Stimulated activated naive B cell treated with anti-CD40 and anti-IgM and Interleukin-4, amounts not matched to agents 10 μg/mL and 1 μg/mL and 100 μg/mL, for 72 hours (primary cell): ENCODE measurements at regions not wholly inside any gene's neighbourhood (a gene's known extent, or its start where the extent isn't known, plus 50 kb on each side); places are given as distances from the start of the nearest gene placed in this dataset.
A peak's percentile ranks its signal among the peaks of the same experiment; 100 is the strongest.

Experiments used
- ATAC-seq, 2 donors: fragments of 150-1000 bp; cut with Tn5 transposase; replicated peaks; 2 replicates each; pipeline ENCODE4 v1.10.0; 2021; ENCODE audit warnings: moderate library complexity in 1 of 2
- DNase-seq: peaks from one replicate; pipeline ENCODE4 v3.0.0; 2021
- H3K27ac Mint-ChIP-seq: one replicate; pipeline ENCODE4 v1.8.0; 2022; ENCODE audit warnings: mild to moderate bottlenecking, mixed read lengths
- H3K27me3 Mint-ChIP-seq, 2 donors: one replicate each; pipeline ENCODE4 v1.8.0; 2022; ENCODE audit warnings: mixed read lengths in 2 of 2
- H3K36me3 Mint-ChIP-seq, 2 donors: one replicate each; pipeline ENCODE4 v1.8.0; 2022; ENCODE audit warnings: mixed read lengths in 2 of 2, mild to moderate bottlenecking in 1 of 2
- H3K4me1 Mint-ChIP-seq, 2 donors: one replicate each; pipeline ENCODE4 v1.8.0; 2022; ENCODE audit warnings: mixed read lengths in 2 of 2, mild to moderate bottlenecking in 1 of 2
- H3K4me3 Mint-ChIP-seq, 2 donors: one replicate each; pipeline ENCODE4 v1.8.0; 2022; ENCODE audit warnings: mild to moderate bottlenecking in 2 of 2, mixed read lengths in 2 of 2, moderate library complexity in 1 of 2
- H3K9me3 Mint-ChIP-seq, 2 donors: one replicate each; pipeline ENCODE4 v1.8.0; 2022; ENCODE audit warnings: mixed read lengths in 2 of 2, mild to moderate bottlenecking in 1 of 2

DNA sequence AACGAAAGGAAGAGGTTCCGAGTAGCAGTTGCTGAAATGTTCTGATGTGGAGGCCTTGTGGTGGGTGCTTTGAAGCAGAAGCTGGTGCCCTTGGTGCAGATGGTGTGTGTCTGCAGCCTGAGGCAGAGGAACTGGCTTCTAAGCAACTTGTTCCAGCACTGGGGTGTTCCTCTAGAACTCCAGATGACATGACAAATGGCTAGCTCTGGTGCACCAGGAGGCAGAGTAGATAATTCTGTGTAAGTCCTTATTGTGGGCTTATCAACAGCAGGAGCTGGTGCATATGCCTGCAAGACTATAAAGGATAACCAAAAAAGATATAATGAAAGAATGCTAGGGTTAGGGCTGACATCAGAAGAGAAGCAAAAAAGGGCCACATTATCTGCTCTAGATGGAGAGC, 76.5 kb downstream of the ARL5B start:
- H3K4me3 Mint-ChIP-seq: no peak overlapping the region
- H3K4me1 Mint-ChIP-seq: no peaks in the 10 kb centered on the region
- no peak for ATAC-seq
- no peaks in the 10 kb centered on the region for H3K9me3 Mint-ChIP-seq
- no peaks in the 10 kb centered on the region for H3K27me3 Mint-ChIP-seq
- no peak for DNase-seq
- H3K27ac Mint-ChIP-seq: peak overlapping the region; percentile 38
- H3K36me3 Mint-ChIP-seq: no peaks in the 10 kb centered on the region

DNA sequence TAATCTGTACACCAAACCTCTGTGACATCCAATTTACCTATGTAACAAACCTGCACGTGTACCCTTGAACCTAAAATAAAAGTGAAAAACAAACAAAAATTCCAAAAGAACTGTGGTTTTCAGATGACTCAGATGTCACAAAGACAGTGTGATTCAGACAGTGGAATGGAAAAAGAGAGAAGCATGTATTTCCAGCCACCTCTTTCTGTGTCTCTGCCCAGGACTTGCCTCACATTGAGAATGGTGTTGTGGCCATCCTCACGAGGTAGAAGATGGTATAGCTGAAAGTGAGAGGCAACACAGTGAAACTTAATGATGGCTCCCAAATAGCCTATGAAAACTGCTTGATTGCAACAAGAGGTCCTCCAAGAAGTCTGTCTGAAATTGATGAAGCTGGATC, 78.0 kb downstream of the ARL5B start:
- H3K27ac Mint-ChIP-seq: no peak overlapping the region
- no peaks in the 10 kb centered on the region for H3K4me1 Mint-ChIP-seq
- H3K4me3 Mint-ChIP-seq: no peak overlapping the region

DNA sequence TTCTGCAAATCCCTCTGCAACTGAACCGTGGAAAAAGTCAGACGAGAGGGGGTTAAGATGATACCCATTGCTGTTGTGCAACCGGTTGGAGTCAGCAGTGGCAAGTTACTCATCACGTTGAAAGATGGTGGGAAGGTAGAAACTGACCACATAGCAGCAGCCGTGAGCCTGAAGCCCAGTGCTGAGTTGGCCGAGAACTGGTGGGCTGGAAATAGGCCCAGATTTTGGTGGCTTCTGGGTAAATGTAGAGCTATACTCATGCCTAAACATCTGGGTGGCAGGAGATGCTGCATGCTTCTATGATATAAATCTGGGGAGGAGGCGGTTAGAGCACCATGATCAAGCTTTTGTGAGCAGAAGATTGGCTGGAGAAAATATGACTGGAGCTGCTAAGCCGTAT, 78.6 kb downstream of the ARL5B start:
- no peak overlapping the region for H3K27ac Mint-ChIP-seq
- no peaks in the 10 kb centered on the region for H3K4me1 Mint-ChIP-seq
- H3K4me3 Mint-ChIP-seq: no peak overlapping the region
- no peak for DNase-seq
- peaks cover 6 to 10% of the 10 kb centered on the region in 2 donors for H3K9me3 Mint-ChIP-seq
- H3K36me3 Mint-ChIP-seq: no peaks in the 10 kb centered on the region
- no peak for ATAC-seq
- no peaks in the 10 kb centered on the region for H3K27me3 Mint-ChIP-seq

More for the DNA sequence above, 78.0 kb downstream of the ARL5B start:
- Mint-ChIP-seq H3K9me3 (peaks cover 6 to 10% of the 10 kb centered on the region in 2 donors), H3K36me3 (no peaks in the 10 kb centered on the region), H3K27me3 (no peaks in the 10 kb centered on the region)
- DNase-seq: no peak
- no peak for ATAC-seq

DNA sequence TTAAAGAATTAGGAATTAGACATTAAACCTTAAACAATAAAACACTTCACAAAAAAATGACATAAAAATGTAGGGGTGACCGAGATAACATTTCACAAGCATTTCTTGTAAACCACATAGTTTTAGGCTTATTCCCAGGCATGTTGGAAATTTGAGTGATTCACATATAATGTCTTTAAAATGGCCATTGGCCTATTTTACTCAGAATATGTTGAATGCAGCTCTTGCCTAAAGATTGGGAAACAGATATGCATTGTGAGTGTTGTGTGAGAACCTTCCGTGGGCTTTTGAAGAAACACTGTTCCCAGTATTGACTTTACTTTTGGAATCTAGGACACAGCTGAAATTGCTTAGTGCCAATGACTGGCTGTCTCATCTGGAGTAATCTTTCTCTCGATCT, 79.6 kb downstream of the ARL5B start:
- no peaks in the 10 kb centered on the region for H3K27me3 Mint-ChIP-seq
- H3K36me3 Mint-ChIP-seq: no peaks in the 10 kb centered on the region
- no peak overlapping the region for H3K4me3 Mint-ChIP-seq
- ATAC-seq (no peak), DNase-seq (no peak)
- H3K4me1 Mint-ChIP-seq: no peaks in the 10 kb centered on the region
- no peak overlapping the region for H3K27ac Mint-ChIP-seq
- H3K9me3 Mint-ChIP-seq: peaks cover 6 to 10% of the 10 kb centered on the region in 2 donors

DNA sequence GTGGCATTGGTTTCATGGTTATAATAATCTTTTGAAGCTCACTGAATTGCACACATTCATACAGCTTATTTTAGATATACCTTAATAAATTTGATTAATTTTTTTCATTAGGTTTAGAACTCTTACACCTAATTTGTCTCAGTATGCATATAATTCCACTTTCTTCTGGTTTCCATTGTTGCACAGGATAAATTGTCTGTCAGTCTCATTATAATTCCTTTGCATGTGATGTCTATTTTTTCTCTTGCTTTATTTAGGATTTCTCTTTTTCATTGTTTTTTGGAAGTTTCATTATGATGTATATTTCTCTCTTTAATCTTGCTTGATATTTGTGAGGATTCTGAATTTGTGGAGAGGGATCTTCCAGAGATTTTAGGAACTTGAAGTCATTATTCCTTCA, 84.7 kb downstream of the ARL5B start:
- H3K4me3 Mint-ChIP-seq: no peak overlapping the region
- no peaks in the 10 kb centered on the region for H3K27me3 Mint-ChIP-seq
- H3K27ac Mint-ChIP-seq: no peak overlapping the region

DNA sequence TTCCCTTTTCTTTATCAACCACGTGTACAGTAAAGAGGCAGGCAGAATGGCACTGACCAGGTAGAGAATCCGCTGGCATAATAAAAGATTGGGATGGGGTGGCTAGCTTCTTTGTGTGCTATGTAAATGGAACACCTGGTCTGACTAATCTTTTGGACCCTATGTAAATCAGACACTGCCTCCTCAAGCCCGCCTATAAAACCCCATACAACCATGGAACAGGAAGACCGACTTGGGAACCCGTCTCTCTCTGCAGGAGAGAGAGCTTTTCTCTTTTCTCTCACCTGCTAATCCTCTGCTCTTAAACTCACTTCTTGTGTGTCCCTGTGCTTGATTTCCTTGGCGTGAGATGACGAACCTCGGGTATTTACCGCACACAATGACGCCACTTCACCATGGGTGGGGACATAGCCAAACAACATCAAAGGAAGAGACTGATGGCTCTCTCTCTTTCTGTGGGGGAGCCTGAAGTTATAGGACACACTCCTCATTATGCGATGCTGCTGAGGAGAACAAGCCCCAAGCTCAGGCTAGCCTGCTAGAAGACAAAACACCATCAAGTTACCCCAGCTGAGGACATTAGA, 94.2 kb downstream of the ARL5B start:
- no peak overlapping the region for H3K27ac Mint-ChIP-seq
- H3K4me1 Mint-ChIP-seq: no peaks in the 10 kb centered on the region

More for the DNA sequence above, 84.7 kb downstream of the ARL5B start:
- Mint-ChIP-seq H3K36me3 (no peaks in the 10 kb centered on the region), H3K9me3 (peaks cover 11 to 15% of the 10 kb centered on the region in 2 donors), H3K4me1 (no peaks in the 10 kb centered on the region)
- DNase-seq (no peak), ATAC-seq (no peak)

DNA sequence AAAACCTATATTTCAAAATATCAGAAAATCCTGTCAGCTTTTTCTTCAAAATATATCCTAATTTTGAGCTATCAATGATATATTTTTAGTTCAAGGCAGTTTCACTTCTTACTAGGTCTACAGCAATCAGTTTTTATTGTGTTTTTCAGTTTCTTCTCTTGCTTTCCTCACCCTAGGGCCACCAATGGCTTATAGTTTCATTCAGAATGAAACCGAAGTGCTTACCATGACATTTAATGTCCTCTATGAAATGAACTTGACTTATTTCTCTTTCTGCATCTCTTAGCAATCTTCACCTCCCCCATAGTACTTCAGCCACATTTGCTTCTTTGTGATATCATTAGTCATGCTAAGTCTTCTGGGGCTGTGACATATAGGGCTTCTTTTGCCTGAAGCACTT, 100.3 kb downstream of the ARL5B start:
- Mint-ChIP-seq H3K9me3 (peaks cover 2 to 6% of the 10 kb centered on the region in 2 donors), H3K4me3 (no peak overlapping the region), H3K27ac (no peak overlapping the region), H3K27me3 (no peaks in the 10 kb centered on the region), H3K4me1 (peaks cover 3 to 4% of the 10 kb centered on the region in 2 donors), H3K36me3 (no peaks in the 10 kb centered on the region)
- no peak for DNase-seq
- peak; percentile 12 to 45 for ATAC-seq

More for the DNA sequence above, 94.2 kb downstream of the ARL5B start:
- H3K4me3 Mint-ChIP-seq: no peak overlapping the region
- H3K36me3 Mint-ChIP-seq: no peaks in the 10 kb centered on the region
- DNase-seq (no peak), ATAC-seq (no peak)
- no peaks in the 10 kb centered on the region for H3K27me3 Mint-ChIP-seq
- no peaks in the 10 kb centered on the region for H3K9me3 Mint-ChIP-seq

DNA sequence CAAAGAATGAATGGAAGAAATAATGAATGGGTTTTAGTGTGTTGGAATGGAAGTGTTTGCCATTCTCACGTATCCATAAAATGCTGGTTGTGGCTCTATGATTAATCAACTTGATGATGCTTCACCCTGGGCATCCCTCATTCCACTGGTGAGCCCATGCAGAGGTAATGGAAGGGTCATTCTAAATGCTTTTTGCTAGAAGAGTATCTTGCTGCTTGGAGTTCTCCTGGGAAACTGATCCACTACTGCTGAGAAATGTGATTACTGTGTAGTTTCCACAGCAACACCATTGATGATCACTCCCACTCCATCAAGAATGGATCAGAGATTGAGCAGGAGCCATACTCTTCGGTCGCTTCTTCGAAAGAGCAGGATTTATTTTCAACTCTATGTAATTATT, 101.6 kb downstream of the ARL5B start:
- peaks cover 3 to 4% of the 10 kb centered on the region in 2 donors for H3K4me1 Mint-ChIP-seq
- H3K27me3 Mint-ChIP-seq: no peaks in the 10 kb centered on the region
- H3K9me3 Mint-ChIP-seq: peaks cover 2 to 6% of the 10 kb centered on the region in 2 donors
- ATAC-seq: no peak
- H3K36me3 Mint-ChIP-seq: no peaks in the 10 kb centered on the region
- no peak overlapping the region for H3K4me3 Mint-ChIP-seq
- no peak for DNase-seq
- no peak overlapping the region for H3K27ac Mint-ChIP-seq

DNA sequence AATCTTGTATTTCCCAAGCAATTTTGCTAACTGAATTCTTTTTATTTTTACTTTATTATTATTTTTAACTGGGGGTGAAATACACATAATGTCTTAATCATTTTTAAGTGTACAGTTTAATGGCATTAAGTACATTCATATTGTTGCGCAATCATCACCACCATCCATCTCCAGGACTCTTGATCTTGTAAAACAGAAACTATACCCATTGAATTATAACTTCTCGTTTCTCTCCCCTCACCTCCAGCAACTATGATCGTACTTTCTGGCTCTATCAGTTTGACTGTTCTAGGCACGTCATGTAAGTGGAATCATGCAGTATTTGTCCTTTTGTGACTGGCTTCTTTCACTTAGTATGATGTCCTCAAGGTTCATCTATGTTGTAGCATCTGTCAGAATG, 108.8 kb downstream of the ARL5B start:
- H3K36me3 Mint-ChIP-seq: no peaks in the 10 kb centered on the region
- DNase-seq: no peak
- no peak for ATAC-seq
- H3K27me3 Mint-ChIP-seq: peaks cover 0 to 5% of the 10 kb centered on the region in 2 donors
- H3K4me1 Mint-ChIP-seq: no peaks in the 10 kb centered on the region
- no peak overlapping the region for H3K27ac Mint-ChIP-seq
- H3K9me3 Mint-ChIP-seq: peaks cover 6% of the 10 kb centered on the region in 2 donors
- no peak overlapping the region for H3K4me3 Mint-ChIP-seq

DNA sequence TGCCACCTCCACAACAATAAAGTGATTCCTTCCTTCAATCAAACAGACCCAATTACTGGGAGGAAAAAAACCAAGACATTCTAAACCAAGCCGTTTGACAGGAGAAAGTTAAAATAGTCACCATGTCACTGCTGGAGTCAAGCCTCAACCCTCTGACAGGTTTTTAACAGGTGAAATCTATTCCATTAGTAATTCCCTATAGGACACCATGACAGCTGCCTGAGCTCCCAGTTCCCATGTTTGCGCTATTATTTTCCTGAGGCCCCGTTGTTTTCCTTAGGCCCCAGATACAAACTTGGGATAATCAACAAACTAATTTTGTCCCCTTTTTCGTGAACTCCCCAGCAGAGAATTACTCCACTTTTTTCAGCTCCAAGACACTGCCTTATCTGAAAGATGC, 113.9 kb downstream of the ARL5B start:
- H3K4me3 Mint-ChIP-seq: no peak overlapping the region
- no peak overlapping the region for H3K27ac Mint-ChIP-seq
- no peak for DNase-seq
- no peaks in the 10 kb centered on the region for H3K4me1 Mint-ChIP-seq
- peaks cover 0 to 6% of the 10 kb centered on the region in 2 donors for H3K27me3 Mint-ChIP-seq
- ATAC-seq: no peak
- no peaks in the 10 kb centered on the region for H3K36me3 Mint-ChIP-seq
- H3K9me3 Mint-ChIP-seq: peaks cover 0 to 5% of the 10 kb centered on the region in 2 donors

DNA sequence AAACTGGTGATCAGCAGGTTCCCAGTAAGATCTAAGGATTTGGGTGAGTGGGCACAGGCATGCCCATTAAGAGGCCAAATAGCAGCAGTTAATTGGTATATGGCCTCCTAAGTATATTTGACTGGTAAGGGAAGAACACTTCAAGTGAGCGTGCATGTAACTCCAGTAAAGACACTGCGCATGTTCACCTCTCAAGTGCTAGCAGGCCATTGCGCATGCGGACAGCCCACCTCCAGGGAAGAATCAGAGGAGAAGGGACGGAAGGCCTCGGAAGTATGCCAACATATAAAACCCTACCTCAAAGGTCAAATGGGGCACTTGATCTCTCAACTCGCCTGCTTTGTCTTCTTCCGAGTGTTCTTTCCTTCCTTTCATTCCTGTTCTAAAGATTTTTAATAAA, 118.0 kb downstream of the ARL5B start:
- no peak overlapping the region for H3K4me3 Mint-ChIP-seq
- H3K36me3 Mint-ChIP-seq: no peaks in the 10 kb centered on the region
- H3K27me3 Mint-ChIP-seq: peaks cover 0 to 6% of the 10 kb centered on the region in 2 donors
- DNase-seq: no peak
- H3K4me1 Mint-ChIP-seq: no peaks in the 10 kb centered on the region
- ATAC-seq: no peak
- no peak overlapping the region for H3K27ac Mint-ChIP-seq
- peaks cover 0 to 3% of the 10 kb centered on the region in 2 donors for H3K9me3 Mint-ChIP-seq

DNA sequence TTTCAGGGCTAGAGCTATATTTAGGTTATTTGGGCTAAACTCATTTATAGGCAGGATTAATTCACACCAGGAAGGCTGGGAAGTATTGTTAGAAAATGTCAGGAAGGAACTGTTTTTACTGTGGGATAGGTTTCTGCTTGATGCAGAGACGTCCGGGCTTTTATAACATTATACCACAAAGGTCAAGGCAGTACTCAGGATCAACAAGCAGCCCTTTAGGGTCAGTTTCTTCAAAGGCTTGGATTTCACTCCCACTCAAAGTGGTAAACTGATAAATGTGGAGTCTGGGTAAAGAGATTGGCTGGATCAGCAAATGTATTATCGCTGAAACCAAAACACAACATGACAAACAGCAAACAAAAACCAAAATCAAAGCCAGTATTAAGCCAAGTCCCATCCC, 127.2 kb downstream of the ARL5B start:
- peaks cover 7 to 12% of the 10 kb centered on the region in 2 donors for H3K9me3 Mint-ChIP-seq

DNA sequence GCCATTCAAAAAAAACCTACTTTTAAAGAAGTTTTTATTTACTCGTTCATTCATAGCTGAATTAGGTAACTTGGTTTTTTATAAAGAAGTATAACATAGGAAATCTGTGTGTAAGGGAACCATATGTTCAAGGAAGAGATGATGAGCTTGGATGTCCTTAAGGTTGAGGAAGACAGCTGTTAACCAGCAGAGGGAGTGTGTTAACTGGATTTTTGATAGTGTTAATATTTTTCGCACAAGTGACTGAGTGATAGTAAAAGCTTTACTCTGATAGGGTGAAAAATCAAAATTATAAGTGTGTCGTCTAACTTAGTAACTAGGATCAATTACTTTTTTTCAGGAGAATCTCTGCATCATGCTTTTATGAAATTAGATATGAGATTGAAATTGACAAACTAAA, 134.7 kb downstream of the ARL5B start:
- Mint-ChIP-seq H3K27ac (no peak overlapping the region), H3K9me3 (peaks cover 13 to 16% of the 10 kb centered on the region in 2 donors), H3K36me3 (no peaks in the 10 kb centered on the region), H3K4me1 (no peaks in the 10 kb centered on the region), H3K4me3 (no peak overlapping the region), H3K27me3 (no peaks in the 10 kb centered on the region)
- no peak for ATAC-seq
- DNase-seq: no peak

More for the DNA sequence above, 127.2 kb downstream of the ARL5B start:
- H3K36me3 Mint-ChIP-seq: no peaks in the 10 kb centered on the region
- ATAC-seq: no peak
- no peak for DNase-seq
- no peaks in the 10 kb centered on the region for H3K27me3 Mint-ChIP-seq
- H3K27ac Mint-ChIP-seq: no peak overlapping the region
- no peak overlapping the region for H3K4me3 Mint-ChIP-seq
- H3K4me1 Mint-ChIP-seq: no peaks in the 10 kb centered on the region

DNA sequence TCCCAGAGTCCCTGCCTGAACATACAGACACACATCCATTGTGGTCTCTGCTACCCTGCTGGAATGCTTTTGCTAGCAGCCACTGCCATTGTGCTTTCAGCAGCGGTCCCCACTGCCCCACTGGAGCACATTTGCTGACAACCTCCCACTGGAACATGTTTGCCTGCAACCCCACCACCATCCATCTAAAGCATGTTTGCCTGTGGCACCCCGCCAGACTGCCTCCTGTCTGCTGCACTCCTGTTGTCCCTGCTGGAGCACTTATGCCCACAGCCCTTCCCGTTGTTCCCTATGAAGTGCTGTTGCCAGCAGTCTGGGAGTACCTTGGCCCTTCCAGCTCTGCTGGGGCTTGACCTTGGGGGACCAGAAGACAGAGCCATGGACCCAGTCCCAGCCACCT, 136.3 kb downstream of the ARL5B start:
- Mint-ChIP-seq H3K36me3 (no peaks in the 10 kb centered on the region), H3K4me3 (no peak overlapping the region), H3K9me3 (peaks cover 3 to 8% of the 10 kb centered on the region in 2 donors), H3K27ac (no peak overlapping the region), H3K4me1 (no peaks in the 10 kb centered on the region), H3K27me3 (no peaks in the 10 kb centered on the region)
- DNase-seq (no peak), ATAC-seq (no peak)

DNA sequence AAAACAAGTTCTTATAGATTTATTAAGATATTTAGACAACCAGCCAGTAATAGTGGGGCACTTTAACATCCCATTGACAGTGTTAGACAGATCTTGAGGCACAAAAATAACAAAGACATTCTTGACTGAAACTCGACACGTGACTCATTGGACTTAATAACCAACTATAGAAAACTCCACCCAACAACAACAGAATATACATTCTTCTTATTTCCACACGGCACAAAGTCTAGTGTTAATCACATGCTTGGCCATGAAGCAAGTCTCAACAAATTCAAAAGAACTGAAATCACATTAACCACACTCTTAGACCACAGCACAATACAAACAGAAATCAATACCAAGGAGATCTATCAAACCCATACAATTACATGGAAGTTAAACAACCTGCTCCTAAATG, 138.1 kb downstream of the ARL5B start:
- no peaks in the 10 kb centered on the region for H3K27me3 Mint-ChIP-seq
- no peak for DNase-seq
- H3K4me1 Mint-ChIP-seq: no peaks in the 10 kb centered on the region
- peaks cover 2 to 8% of the 10 kb centered on the region in 2 donors for H3K9me3 Mint-ChIP-seq
- no peak overlapping the region for H3K4me3 Mint-ChIP-seq
- no peak overlapping the region for H3K27ac Mint-ChIP-seq
- no peak for ATAC-seq
- no peaks in the 10 kb centered on the region for H3K36me3 Mint-ChIP-seq

DNA sequence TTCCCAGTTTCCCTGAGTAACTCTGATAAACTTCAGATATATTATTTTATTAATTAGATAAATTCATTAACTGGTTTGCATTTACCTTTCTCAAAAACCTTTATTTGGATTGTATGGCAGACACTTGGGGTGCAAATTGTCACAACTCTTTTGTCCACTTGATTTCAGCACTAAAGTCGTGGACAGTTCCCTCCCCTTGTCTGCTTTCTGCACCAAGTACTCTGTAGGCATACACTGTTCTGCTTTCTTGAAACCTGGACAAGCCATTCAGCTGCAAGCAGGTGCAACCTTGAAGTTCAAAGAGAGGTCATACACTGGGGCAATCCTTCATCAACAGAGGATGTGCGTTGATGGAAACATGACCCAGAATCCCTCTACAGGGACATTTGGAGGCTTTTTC, 162.9 kb downstream of the ARL5B start:
- no peaks in the 10 kb centered on the region for H3K36me3 Mint-ChIP-seq
- H3K4me3 Mint-ChIP-seq: no peak overlapping the region
- H3K4me1 Mint-ChIP-seq: no peaks in the 10 kb centered on the region
- H3K27me3 Mint-ChIP-seq: no peaks in the 10 kb centered on the region
- no peak overlapping the region for H3K27ac Mint-ChIP-seq
- H3K9me3 Mint-ChIP-seq: peaks cover under 1 to 8% of the 10 kb centered on the region in 2 donors
- ATAC-seq (no peak), DNase-seq (no peak)
